ENCODE measurements at regions not wholly inside any gene's neighbourhood (a gene's known extent, or its start where the extent isn't known, plus 50 kb on each side); places are given as distances from the start of the nearest gene placed in this dataset.

GRCh38 chr4:108399610-108400265 lies 220.6 kb upstream of the RPL34 start:
- no peak for DNase-seq (ENCODE audit: low read depth)

GRCh38 chr4:108398836-108399235 lies 221.5 kb upstream of the RPL34 start:
- no peak for DNase-seq (ENCODE audit: low read depth)

DNA sequence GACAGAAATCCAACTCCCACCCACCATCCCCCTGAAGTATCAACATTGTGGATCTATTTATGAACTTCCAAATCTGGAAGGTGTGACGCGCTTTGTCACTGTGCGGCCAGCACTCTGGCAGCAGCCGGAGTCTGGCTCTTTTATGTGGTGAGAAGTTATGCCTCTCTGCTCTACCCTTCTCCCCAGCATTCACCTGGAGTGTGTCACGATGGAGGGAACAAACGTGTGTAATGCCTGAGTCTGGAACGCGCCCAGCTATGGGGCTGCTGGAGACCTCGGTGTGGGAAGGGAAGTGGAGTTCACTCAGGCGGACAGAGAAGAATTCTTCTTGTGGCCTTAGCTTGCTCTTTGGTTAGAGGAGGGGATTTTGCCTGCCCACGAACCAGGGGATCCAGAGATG lies 222.1 kb upstream of the RPL34 start:
- DNase-seq (ENCODE audit: low read depth) = no peak

- DNase-seq (ENCODE audit: low read depth) = no peak
These were observed 222.5 kb upstream of the RPL34 start for GRCh38 chr4:108397850-108398249.

GRCh38 chr4:108396900-108397497 lies 223.4 kb upstream of the RPL34 start:
- no peak for DNase-seq (ENCODE audit: low read depth)

GRCh38 chr4:108395786-108396185 lies 224.6 kb upstream of the RPL34 start:
- DNase-seq (ENCODE audit: low read depth) = no peak

GRCh38 chr4:108393890-108394472 lies 225.2 kb upstream of the LEF1 start:
- no peak for DNase-seq (ENCODE audit: low read depth)

GRCh38 chr4:108391701-108392455 lies 223.1 kb upstream of the LEF1 start:
- no peak for DNase-seq (ENCODE audit: low read depth)

DNA sequence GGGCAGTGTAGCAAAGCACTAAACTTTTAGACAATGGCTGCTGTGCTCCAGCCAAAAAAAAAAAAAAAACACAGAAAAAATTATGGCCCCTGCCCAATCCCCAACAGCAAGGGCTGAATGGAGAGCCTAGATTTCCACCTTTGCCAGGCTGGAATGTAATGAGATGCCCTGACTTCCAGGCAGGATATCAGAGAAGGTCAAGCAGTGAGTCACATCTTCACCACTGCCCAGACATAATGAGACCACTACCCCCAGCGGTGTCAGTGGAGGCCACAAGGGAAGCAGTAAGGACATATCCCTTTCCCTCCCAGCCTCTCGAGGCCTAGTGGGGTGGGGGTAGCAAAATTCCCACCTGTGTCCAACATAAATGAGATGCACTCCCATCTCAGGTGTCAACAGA lies 216.3 kb upstream of the LEF1 start:
- DNase-seq (ENCODE audit: low read depth) = no peak

DNA sequence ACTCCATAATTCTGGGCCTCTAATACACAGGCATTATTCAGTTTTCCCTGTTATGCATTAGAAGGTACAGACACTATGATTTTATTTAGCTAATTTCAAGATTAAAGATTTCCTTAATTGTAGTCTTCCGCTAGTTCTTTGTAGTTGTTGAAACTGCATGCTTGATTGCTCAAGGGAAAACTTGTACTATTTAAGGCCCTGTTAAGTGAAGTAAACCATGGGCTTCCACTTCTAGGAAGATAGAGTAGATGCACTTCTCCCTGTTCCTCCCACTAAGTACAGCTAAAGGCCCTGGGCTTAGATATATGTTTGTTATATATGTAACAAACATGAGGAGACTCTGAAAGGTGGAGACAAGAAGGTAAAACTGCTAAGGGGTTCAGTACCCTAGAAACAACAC lies 215.8 kb upstream of the LEF1 start:
- no peak for DNase-seq (ENCODE audit: low read depth)

GRCh38 chr4:108383157-108383556 lies 214.4 kb upstream of the LEF1 start:
- DNase-seq (ENCODE audit: low read depth) = no peak

GRCh38 chr4:108382751-108383150 lies 214.0 kb upstream of the LEF1 start:
- DNase-seq (ENCODE audit: low read depth) = no peak

DNA sequence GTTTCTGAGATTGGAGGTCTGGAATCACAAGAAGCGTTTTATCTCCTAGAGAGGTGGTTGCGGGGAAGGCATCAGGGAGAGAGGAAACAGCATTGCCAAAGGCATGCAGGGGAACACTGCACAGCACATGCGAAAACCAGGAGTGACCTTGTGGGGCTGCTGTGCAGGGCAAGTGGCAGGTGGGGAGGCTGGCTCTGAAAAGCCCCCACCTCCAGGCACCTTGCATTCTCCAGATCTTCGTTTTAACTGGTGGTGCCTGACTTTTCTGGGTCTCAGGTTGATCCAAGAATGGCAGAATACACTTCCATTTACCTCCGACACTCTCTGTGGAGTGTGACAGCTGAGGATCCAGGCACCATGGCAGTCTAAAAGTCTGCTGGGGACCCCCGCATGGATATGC lies 209.4 kb upstream of the LEF1 start:
- DNase-seq (ENCODE audit: low read depth) = no peak

DNA sequence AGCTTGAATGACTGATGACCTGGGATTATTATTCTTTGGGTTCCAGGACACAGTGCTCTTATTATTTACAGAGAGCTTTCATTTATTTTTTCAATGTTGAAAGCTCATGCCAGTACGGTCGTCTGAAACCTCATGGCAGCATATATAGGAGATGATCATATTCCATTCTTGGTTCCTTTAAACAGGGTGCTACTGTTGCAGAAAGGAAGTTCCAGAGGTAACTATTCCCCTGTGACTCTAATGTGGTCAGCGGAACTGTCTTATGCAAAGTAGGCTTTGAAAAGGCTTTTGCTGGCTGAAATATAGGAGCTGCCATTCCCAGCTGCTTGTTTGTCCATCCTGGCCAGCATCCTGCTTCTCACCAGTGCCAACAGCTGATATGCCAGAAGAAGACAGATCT lies 208.3 kb upstream of the LEF1 start:
- no peak for DNase-seq (ENCODE audit: low read depth)

GRCh38 chr4:108375434-108375833 lies 206.7 kb upstream of the LEF1 start:
- no peak for DNase-seq (ENCODE audit: low read depth)

- no peak for DNase-seq (ENCODE audit: low read depth)
These were observed 203.9 kb upstream of the LEF1 start for GRCh38 chr4:108372681-108373080.

- no peak for DNase-seq (ENCODE audit: low read depth)
These were observed 202.6 kb upstream of the LEF1 start for GRCh38 chr4:108371282-108371681.

DNA sequence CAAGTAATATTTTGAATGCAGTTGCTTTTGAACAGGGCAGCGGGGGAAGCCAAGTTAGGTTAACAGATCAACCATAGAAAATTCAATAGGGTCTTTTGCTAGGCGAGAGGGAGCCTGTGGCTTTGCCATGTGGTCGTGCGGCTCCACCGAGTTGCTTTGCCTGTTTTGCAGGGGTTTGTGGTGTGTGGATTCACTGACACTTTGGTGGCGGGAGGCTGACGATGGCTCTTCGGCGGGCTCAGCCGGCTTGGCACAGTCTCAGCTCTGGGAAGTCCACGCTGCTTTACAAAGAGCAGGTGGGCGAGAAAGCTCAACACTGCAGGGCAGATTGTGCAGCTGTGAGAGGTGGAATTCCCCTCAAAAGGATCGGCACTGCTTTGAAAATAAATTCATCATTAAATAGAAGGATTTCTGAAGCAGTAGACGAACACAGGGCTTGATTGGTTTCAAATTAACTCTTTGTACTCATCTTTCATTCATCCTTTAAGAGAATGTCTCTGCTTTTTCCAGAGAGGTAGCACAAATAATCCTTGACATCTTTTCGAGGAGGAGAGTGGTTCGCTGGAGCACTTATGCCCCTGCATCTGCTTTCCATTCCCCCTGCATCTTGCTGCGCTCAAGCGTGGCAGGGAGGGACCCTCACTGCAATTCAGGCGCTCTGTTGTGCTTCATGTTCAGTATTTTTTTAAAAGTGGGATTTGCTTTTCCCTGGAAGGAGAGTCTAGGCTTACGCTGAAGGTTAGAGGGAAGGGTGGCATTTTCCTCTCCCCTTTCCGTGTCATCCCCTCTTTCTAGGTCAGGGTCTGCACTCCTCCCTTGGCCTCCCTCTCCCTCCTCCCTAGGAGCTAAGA lies 201.8 kb upstream of the LEF1 start:
- DNase-seq (ENCODE audit: low read depth) = no peak

GRCh38 chr4:108369035-108369655 lies 200.4 kb upstream of the LEF1 start:
- no peak for DNase-seq (ENCODE audit: low read depth)

GRCh38 chr4:108367751-108368150 lies 199.0 kb upstream of the LEF1 start:
- DNase-seq (ENCODE audit: low read depth) = no peak

- DNase-seq (ENCODE audit: low read depth) = no peak
These were observed 198.0 kb upstream of the LEF1 start for GRCh38 chr4:108366716-108367115.

- DNase-seq (ENCODE audit: low read depth) = no peak
These were observed 196.8 kb upstream of the LEF1 start for GRCh38 chr4:108365551-108365950.
